ENCODE measurements at regions not wholly inside any gene's neighbourhood (a gene's known extent, or its start where the extent isn't known, plus 50 kb on each side); places are given as distances from the start of the nearest gene placed in this dataset.

DNA sequence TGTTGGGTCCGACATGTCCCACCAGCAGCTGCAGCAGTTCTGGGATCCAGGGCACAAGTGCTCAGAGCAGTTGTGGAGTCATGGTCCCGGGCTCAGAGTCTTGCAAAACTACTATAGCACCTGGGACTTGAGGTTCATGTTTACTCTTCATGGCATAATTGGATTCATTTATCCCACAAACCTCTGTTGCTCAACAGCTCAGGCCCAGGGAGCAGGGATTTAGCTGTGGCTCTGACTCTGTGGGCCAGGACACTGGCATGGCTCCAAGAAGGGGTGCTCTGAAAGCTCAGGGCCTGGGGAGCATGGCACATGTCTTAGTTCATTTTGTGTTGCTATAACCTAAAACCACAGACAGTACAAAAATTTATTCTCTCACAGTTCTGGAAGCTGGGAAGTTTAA, 626.7 kb upstream of the ADGRL2 start:
- TF ChIP-seq, protein P1, sequence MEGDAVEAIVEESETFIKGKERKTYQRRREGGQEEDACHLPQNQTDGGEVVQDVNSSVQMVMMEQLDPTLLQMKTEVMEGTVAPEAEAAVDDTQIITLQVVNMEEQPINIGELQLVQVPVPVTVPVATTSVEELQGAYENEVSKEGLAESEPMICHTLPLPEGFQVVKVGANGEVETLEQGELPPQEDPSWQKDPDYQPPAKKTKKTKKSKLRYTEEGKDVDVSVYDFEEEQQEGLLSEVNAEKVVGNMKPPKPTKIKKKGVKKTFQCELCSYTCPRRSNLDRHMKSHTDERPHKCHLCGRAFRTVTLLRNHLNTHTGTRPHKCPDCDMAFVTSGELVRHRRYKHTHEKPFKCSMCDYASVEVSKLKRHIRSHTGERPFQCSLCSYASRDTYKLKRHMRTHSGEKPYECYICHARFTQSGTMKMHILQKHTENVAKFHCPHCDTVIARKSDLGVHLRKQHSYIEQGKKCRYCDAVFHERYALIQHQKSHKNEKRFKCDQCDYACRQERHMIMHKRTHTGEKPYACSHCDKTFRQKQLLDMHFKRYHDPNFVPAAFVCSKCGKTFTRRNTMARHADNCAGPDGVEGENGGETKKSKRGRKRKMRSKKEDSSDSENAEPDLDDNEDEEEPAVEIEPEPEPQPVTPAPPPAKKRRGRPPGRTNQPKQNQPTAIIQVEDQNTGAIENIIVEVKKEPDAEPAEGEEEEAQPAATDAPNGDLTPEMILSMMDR (conservative IDR thresholded peaks at IDR 0.05; ENCODE audit: low read depth, low read length): no peak
- TF ChIP-seq EZH2 (IDR thresholded peaks at IDR 0.05; ENCODE audit: borderline replicate concordance, low read depth, low read length, poor library complexity, severe bottlenecking): no peak

Measured in A673 (cell line).